ENCODE measurements at regions not wholly inside any gene's neighbourhood (a gene's known extent, or its start where the extent isn't known, plus 50 kb on each side); places are given as distances from the start of the nearest gene placed in this dataset.

DNA sequence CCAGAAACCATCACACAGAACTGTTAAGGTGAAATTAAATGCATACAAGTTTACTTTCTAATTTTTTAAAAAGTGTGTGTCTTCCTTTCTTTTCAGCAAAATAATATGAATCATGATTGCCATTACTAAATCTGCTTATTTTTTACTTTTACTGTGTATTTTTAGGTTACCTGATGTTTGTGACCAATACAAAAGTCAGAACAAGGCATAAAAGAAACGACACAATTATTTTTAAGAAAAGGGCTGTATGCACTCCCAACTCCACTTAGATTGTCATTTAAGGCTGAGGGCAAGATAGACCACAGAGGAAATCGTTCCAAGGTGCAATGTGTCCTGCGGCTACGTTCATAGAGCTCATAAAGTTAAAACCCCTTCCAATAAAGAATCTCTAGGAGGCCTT, 797.0 kb downstream of the TDRD15 start:
- dilution Hi-C loops (cut with HindIII; ENCODE audit: low sequenced_read_pairs, unreplicated experiment) (no loop called here), intact Hi-C loops (cut with micrococcal nuclease) (no loop called here), in situ Hi-C loops (cut with MboI; ENCODE audit: low sequenced_read_pairs) (no loop called here)
- H3K56ac ChIP-seq (ENCODE audit: extremely low read depth, insufficient read depth, low read length): no peak overlapping the region
- H3K9ac ChIP-seq (ENCODE audit: low read depth, low read length): no peak overlapping the region
- BruUV-seq (replicated peaks): no TSS peak
- no peak overlapping the region for H2BK15ac ChIP-seq (ENCODE audit: low read depth, low read length)
- H2AK9ac ChIP-seq (replicated peaks; ENCODE audit: low read depth, low read length, poor library complexity): no peak overlapping the region
- ATAC-seq (ENCODE audit: low read depth): no peak
- no peaks in the 10 kb centered on the region for H3K27me3 ChIP-seq (ENCODE audit: control insufficient read depth, insufficient read depth, low read length)
- H2BK20ac ChIP-seq (ENCODE audit: low read depth, low read length): no peak overlapping the region
- H3K79me1 ChIP-seq (ENCODE audit: low read depth in 1 of 2, low read length in 2 of 2): no peaks in the 10 kb centered on the region
- no peaks in the 10 kb centered on the region for H3K36me3 ChIP-seq (ENCODE audit: control insufficient read depth, insufficient read depth, low read length)
- no peak overlapping the region for H4K91ac ChIP-seq (ENCODE audit: insufficient read depth, low read depth, low read length)
- no CpG with 5 or more reads among the region's 4 CpGs for WGBS, 2 experiments (ENCODE audit: extremely low coverage in 2 of 2, insufficient read length in 1 of 2)
- CTCF ChIA-PET: no interaction called here
- H3K9me3 ChIP-seq (ENCODE audit: control insufficient read depth, insufficient read depth, low read length): no peaks in the 10 kb centered on the region
- no peak overlapping the region for H3K27ac ChIP-seq (ENCODE audit: insufficient read depth, low read length)
- H2BK5ac ChIP-seq (ENCODE audit: low read depth, low read length, poor library complexity, severe bottlenecking): no peak overlapping the region
- no peak overlapping the region for H4K8ac ChIP-seq (ENCODE audit: low read depth in 2 of 2, low read length in 2 of 2)
- H3K14ac ChIP-seq (replicated peaks; ENCODE audit: low read depth, low read length): no peak overlapping the region
- no peak overlapping the region for H2BK120ac ChIP-seq (ENCODE audit: low read depth, low read length)
- no peak overlapping the region for H4K5ac ChIP-seq (ENCODE audit: low read depth, low read length)
- H3K18ac ChIP-seq (ENCODE audit: low read depth, low read length): no peak overlapping the region
- TF ChIP-seq NFE2L2 (IDR thresholded peaks at IDR 0.05; ENCODE audit: low read depth, low read length): no peak
- H3K4me3 ChIP-seq (ENCODE audit: insufficient read depth, low read depth, low read length): no peak overlapping the region
- H3K4me2 ChIP-seq (ENCODE audit: low read depth, low read length): no peak overlapping the region
- H3K9me1 ChIP-seq (ENCODE audit: insufficient read depth, low read length): no peaks in the 10 kb centered on the region
- POLR2A ChIA-PET (ENCODE audit: unreplicated experiment): no interaction called here
- H3K4ac ChIP-seq (ENCODE audit: low read depth, low read length): no peak overlapping the region
- no peaks in the 10 kb centered on the region for H4K20me1 ChIP-seq (ENCODE audit: insufficient read depth, low read length)
- DNase-seq: no peak
- H3K23ac ChIP-seq (ENCODE audit: low read depth, low read length): no peak overlapping the region
- no peaks in the 10 kb centered on the region for H3K4me1 ChIP-seq (ENCODE audit: control insufficient read depth, insufficient read depth, low read length)
- H2AK5ac ChIP-seq (ENCODE audit: low read depth, low read length): no peak overlapping the region
- H2AFZ ChIP-seq (replicated peaks; ENCODE audit: low read length, poor library complexity): no peak overlapping the region

Data from IMR-90 (cell line).